ENCODE measurements at regions not wholly inside any gene's neighbourhood (a gene's known extent, or its start where the extent isn't known, plus 50 kb on each side); places are given as distances from the start of the nearest gene placed in this dataset.

DNA sequence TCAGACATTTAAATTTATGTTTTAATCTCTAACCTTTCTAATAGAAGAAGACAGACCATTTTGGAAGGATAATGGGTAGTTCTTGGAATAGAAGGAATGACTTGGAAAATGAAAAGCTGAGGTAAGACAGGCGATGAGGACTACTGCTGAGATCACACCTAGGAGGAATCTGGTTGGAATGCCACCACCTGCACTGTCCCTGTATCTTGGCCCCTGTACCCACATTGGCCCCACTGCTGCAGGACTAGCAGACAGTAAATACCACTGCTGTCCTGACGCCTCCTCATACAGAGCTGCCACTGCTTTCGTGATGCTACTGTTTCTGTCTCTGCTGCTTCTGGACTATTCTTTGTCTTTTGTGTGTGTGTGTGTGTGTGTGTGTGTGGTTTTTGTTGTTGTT, 359.8 kb downstream of the TMEM232 start:
- TF ChIP-seq, protein P1, sequence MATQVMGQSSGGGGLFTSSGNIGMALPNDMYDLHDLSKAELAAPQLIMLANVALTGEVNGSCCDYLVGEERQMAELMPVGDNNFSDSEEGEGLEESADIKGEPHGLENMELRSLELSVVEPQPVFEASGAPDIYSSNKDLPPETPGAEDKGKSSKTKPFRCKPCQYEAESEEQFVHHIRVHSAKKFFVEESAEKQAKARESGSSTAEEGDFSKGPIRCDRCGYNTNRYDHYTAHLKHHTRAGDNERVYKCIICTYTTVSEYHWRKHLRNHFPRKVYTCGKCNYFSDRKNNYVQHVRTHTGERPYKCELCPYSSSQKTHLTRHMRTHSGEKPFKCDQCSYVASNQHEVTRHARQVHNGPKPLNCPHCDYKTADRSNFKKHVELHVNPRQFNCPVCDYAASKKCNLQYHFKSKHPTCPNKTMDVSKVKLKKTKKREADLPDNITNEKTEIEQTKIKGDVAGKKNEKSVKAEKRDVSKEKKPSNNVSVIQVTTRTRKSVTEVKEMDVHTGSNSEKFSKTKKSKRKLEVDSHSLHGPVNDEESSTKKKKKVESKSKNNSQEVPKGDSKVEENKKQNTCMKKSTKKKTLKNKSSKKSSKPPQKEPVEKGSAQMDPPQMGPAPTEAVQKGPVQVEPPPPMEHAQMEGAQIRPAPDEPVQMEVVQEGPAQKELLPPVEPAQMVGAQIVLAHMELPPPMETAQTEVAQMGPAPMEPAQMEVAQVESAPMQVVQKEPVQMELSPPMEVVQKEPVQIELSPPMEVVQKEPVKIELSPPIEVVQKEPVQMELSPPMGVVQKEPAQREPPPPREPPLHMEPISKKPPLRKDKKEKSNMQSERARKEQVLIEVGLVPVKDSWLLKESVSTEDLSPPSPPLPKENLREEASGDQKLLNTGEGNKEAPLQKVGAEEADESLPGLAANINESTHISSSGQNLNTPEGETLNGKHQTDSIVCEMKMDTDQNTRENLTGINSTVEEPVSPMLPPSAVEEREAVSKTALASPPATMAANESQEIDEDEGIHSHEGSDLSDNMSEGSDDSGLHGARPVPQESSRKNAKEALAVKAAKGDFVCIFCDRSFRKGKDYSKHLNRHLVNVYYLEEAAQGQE (IDR thresholded peaks at IDR 0.05; ENCODE audit: insufficient read depth in 1 of 2, low read depth in 2 of 2, low read length in 1 of 2), result no peak
- TF ChIP-seq POLR2AphosphoS5 (IDR thresholded peaks at IDR 0.05; ENCODE audit: low read depth, low read length) (no peak), SIN3A (IDR thresholded peaks at IDR 0.05; ENCODE audit: borderline replicate concordance, insufficient read depth, low read depth, low read length) (no peak)
- TF ChIP-seq, protein P2, sequence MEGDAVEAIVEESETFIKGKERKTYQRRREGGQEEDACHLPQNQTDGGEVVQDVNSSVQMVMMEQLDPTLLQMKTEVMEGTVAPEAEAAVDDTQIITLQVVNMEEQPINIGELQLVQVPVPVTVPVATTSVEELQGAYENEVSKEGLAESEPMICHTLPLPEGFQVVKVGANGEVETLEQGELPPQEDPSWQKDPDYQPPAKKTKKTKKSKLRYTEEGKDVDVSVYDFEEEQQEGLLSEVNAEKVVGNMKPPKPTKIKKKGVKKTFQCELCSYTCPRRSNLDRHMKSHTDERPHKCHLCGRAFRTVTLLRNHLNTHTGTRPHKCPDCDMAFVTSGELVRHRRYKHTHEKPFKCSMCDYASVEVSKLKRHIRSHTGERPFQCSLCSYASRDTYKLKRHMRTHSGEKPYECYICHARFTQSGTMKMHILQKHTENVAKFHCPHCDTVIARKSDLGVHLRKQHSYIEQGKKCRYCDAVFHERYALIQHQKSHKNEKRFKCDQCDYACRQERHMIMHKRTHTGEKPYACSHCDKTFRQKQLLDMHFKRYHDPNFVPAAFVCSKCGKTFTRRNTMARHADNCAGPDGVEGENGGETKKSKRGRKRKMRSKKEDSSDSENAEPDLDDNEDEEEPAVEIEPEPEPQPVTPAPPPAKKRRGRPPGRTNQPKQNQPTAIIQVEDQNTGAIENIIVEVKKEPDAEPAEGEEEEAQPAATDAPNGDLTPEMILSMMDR (IDR thresholded peaks at IDR 0.05), result no peak

Data from Panc1 (cell line).